ENCODE measurements at regions not wholly inside any gene's neighbourhood (a gene's known extent, or its start where the extent isn't known, plus 50 kb on each side); places are given as distances from the start of the nearest gene placed in this dataset.
"Not testable (repeated sequence)": the region's sequence is repeated elsewhere in the genome, so short reads cannot be mapped to it uniquely, and the experiment has no call there.

GRCh38 chr4:31741326-31741725 is 1021.2 kb downstream of the PCDH7 start:
- DNase-seq (ENCODE audit: low read depth, low spot score): no peak

GRCh38 chr4:31748382-31748781 is 1028.2 kb downstream of the PCDH7 start:
- no peak for DNase-seq (ENCODE audit: low read depth, low spot score)

- DNase-seq (ENCODE audit: low read depth, low spot score): not testable (repeated sequence)
Measured at GRCh38 chr4:31750581-31750980, 1030.4 kb downstream of the PCDH7 start.

- DNase-seq (ENCODE audit: low read depth, low spot score): no peak
Measured at GRCh38 chr4:31755751-31756150, 1035.6 kb downstream of the PCDH7 start.

- no peak for DNase-seq (ENCODE audit: low read depth, low spot score)
Measured at GRCh38 chr4:31768756-31769155, 1048.6 kb downstream of the PCDH7 start.

- no peak for DNase-seq (ENCODE audit: low read depth, low spot score)
Measured at GRCh38 chr4:31783311-31783710, 1063.1 kb downstream of the PCDH7 start.

- no peak for DNase-seq (ENCODE audit: low read depth, low spot score)
Measured at GRCh38 chr4:31784558-31784957, 1064.4 kb downstream of the PCDH7 start.

- no peak for DNase-seq (ENCODE audit: low read depth, low spot score)
Measured at GRCh38 chr4:31787701-31788100, 1067.5 kb downstream of the PCDH7 start.

GRCh38 chr4:31788676-31789075 is 1068.5 kb downstream of the PCDH7 start:
- DNase-seq (ENCODE audit: low read depth, low spot score): no peak

GRCh38 chr4:31791666-31792065 is 1071.5 kb downstream of the PCDH7 start:
- no peak for DNase-seq (ENCODE audit: low read depth, low spot score)

GRCh38 chr4:31793907-31794306 is 1073.7 kb downstream of the PCDH7 start:
- no peak for DNase-seq (ENCODE audit: low read depth, low spot score)

- not testable (repeated sequence) for DNase-seq (ENCODE audit: low read depth, low spot score)
Measured at GRCh38 chr4:31797052-31797451, 1076.9 kb downstream of the PCDH7 start.

- no peak for DNase-seq (ENCODE audit: low read depth, low spot score)
Measured at GRCh38 chr4:31803526-31804195, 1083.5 kb downstream of the PCDH7 start.

GRCh38 chr4:31807036-31807435 is 1086.9 kb downstream of the PCDH7 start:
- no peak for DNase-seq (ENCODE audit: low read depth, low spot score)

GRCh38 chr4:31844350-31844749 is 1124.2 kb downstream of the PCDH7 start:
- DNase-seq (ENCODE audit: low read depth, low spot score): no peak

GRCh38 chr4:31851946-31852345 is 1131.8 kb downstream of the PCDH7 start:
- no peak for DNase-seq (ENCODE audit: low read depth, low spot score)

- no peak for DNase-seq (ENCODE audit: low read depth, low spot score)
Measured at GRCh38 chr4:31877429-31877828, 1157.3 kb downstream of the PCDH7 start.

GRCh38 chr4:31880837-31881236 is 1160.7 kb downstream of the PCDH7 start:
- not testable (repeated sequence) for DNase-seq (ENCODE audit: low read depth, low spot score)

GRCh38 chr4:31896349-31896748 is 1176.2 kb downstream of the PCDH7 start:
- DNase-seq (ENCODE audit: low read depth, low spot score): no peak

- DNase-seq (ENCODE audit: low read depth, low spot score): no peak
Measured at GRCh38 chr4:31905363-31905762, 1185.2 kb downstream of the PCDH7 start.

- DNase-seq (ENCODE audit: low read depth, low spot score): no peak
Measured at GRCh38 chr4:31908261-31908660, 1188.1 kb downstream of the PCDH7 start.

GRCh38 chr4:31917334-31917733 is 1197.2 kb downstream of the PCDH7 start:
- DNase-seq (ENCODE audit: low read depth, low spot score): no peak

GRCh38 chr4:31918891-31919290 is 1198.7 kb downstream of the PCDH7 start:
- no peak for DNase-seq (ENCODE audit: low read depth, low spot score)

GRCh38 chr4:31923634-31924033 is 1203.5 kb downstream of the PCDH7 start:
- no peak for DNase-seq (ENCODE audit: low read depth, low spot score)
